Mesodermal cell (in vitro differentiated cells): ENCODE measurements at regions not wholly inside any gene's neighbourhood (a gene's known extent, or its start where the extent isn't known, plus 50 kb on each side); places are given as distances from the start of the nearest gene placed in this dataset.

ENCODE experiments used
- H3K27ac ChIP-seq: 2 replicates; pipeline ENCODE4 v1.7.0; 2013; ENCODE audit warnings: mild to moderate bottlenecking, low read depth, low read length, moderate library complexity; ENCODE audit not compliant: severe bottlenecking
- H3K36me3 ChIP-seq: 2 replicates; pipeline ENCODE4 v1.7.1; 2013; ENCODE audit warnings: mild to moderate bottlenecking, low read length, moderate library complexity; ENCODE audit not compliant: control insufficient read depth, insufficient read depth
- H3K4me1 ChIP-seq: one replicate; pipeline ENCODE4 v1.7.1; 2013; ENCODE audit warnings: mild to moderate bottlenecking, low read length; ENCODE audit not compliant: insufficient read depth, control insufficient read depth, poor library complexity, severe bottlenecking
- H3K4me3 ChIP-seq: 2 replicates; pipeline ENCODE4 v1.7.0; 2013; ENCODE audit warnings: low read length, control low read depth, mild to moderate bottlenecking; ENCODE audit not compliant: insufficient read depth, poor library complexity, severe bottlenecking; ENCODE audit errors: extremely low read depth
- H3K9me3 ChIP-seq: 2 replicates; pipeline ENCODE4 v1.7.1; 2013; ENCODE audit warnings: mild to moderate bottlenecking, low read length, moderate library complexity; ENCODE audit not compliant: control insufficient read depth
- WGBS, 2 experiments: methylation state at CpG; one replicate each; pipeline ENCODE4 v1.1.5; 2013; ENCODE audit warnings: missing lambda C conversion rate in 2 of 2; ENCODE audit not compliant: insufficient coverage in 2 of 2; 5-methylcytosine and 5-hydroxymethylcytosine counted together

- WGBS, 2 experiments, result no CpG with 5 or more reads among the region's 2 CpGs
- H3K4me3 ChIP-seq, result no peak overlapping the region
- peaks cover 29% of the 10 kb centered on the region for H3K4me1 ChIP-seq
- no peaks in the 10 kb centered on the region for H3K9me3 ChIP-seq
- H3K36me3 ChIP-seq, result no peaks in the 10 kb centered on the region
- no peak overlapping the region for H3K27ac ChIP-seq
Measured at GRCh38 chr12:92073094-92073493, 72.6 kb downstream of the BTG1 start.

- Histone ChIP-seq H3K9me3 (no peaks in the 10 kb centered on the region), H3K36me3 (no peaks in the 10 kb centered on the region), H3K4me1 (peaks cover 22% of the 10 kb centered on the region), H3K27ac (no peak overlapping the region), H3K4me3 (no peak overlapping the region)
- no CpG with 5 or more reads among the region's 1 CpG for WGBS, 2 experiments
Measured at GRCh38 chr12:92072112-92072511, 73.5 kb downstream of the BTG1 start.

GRCh38 chr12:92070864-92071445 is 74.7 kb downstream of the BTG1 start:
- Histone ChIP-seq H3K36me3 (no peaks in the 10 kb centered on the region), H3K27ac (no peak overlapping the region)
- WGBS, 2 experiments, result 80 to 83% methylated on average over 1 of the region's 6 CpGs

GRCh38 chr12:92070054-92070863 is 75.4 kb downstream of the BTG1 start:
- peaks cover 11% of the 10 kb centered on the region for H3K4me1 ChIP-seq
- no peaks in the 10 kb centered on the region for H3K36me3 ChIP-seq
- 89 to 91% methylated on average over 5 to 6 of the region's 8 CpGs for WGBS, 2 experiments
- H3K4me3 ChIP-seq, result no peak overlapping the region
- no peaks in the 10 kb centered on the region for H3K9me3 ChIP-seq
- H3K27ac ChIP-seq, result no peak overlapping the region

More at GRCh38 chr12:92070864-92071445, 74.7 kb downstream of the BTG1 start:
- Histone ChIP-seq H3K4me3 (no peak overlapping the region), H3K4me1 (peaks cover 12% of the 10 kb centered on the region), H3K9me3 (no peaks in the 10 kb centered on the region)

GRCh38 chr12:92068459-92068858 is 77.2 kb downstream of the BTG1 start:
- no peak overlapping the region for H3K4me3 ChIP-seq
- H3K9me3 ChIP-seq, result no peaks in the 10 kb centered on the region
- WGBS, 2 experiments, result no CpG with 5 or more reads among the region's 1 CpG
- H3K27ac ChIP-seq, result no peak overlapping the region
- H3K36me3 ChIP-seq, result no peaks in the 10 kb centered on the region
- peaks cover 5% of the 10 kb centered on the region for H3K4me1 ChIP-seq

- no peaks in the 10 kb centered on the region for H3K9me3 ChIP-seq
- H3K4me1 ChIP-seq, result peaks cover 5% of the 10 kb centered on the region
- no peak overlapping the region for H3K27ac ChIP-seq
- H3K36me3 ChIP-seq, result no peaks in the 10 kb centered on the region
- WGBS, 2 experiments, result 92 to 100% methylated on average over 1 to 2 of the region's 2 CpGs
- no peak overlapping the region for H3K4me3 ChIP-seq
Measured at GRCh38 chr12:92065639-92066038, 80.0 kb downstream of the BTG1 start.

GRCh38 chr12:92065018-92065499 is 80.6 kb downstream of the BTG1 start:
- H3K27ac ChIP-seq, result no peak overlapping the region
- no peaks in the 10 kb centered on the region for H3K9me3 ChIP-seq
- WGBS, 2 experiments, result 74 to 81% methylated on average over 5 of the region's 8 CpGs
- H3K36me3 ChIP-seq, result no peaks in the 10 kb centered on the region
- H3K4me1 ChIP-seq, result peaks cover 7% of the 10 kb centered on the region
- H3K4me3 ChIP-seq, result no peak overlapping the region

- 88 to 89% methylated on average over 1 of the region's 1 CpG for WGBS, 2 experiments
- Histone ChIP-seq H3K4me3 (no peak overlapping the region), H3K9me3 (no peaks in the 10 kb centered on the region), H3K27ac (no peak overlapping the region), H3K4me1 (peaks cover 12% of the 10 kb centered on the region), H3K36me3 (no peaks in the 10 kb centered on the region)
Measured at GRCh38 chr12:92064422-92064821, 81.2 kb downstream of the BTG1 start.

- H3K4me1 ChIP-seq, result peaks cover 12% of the 10 kb centered on the region
- no peak overlapping the region for H3K4me3 ChIP-seq
- no peaks in the 10 kb centered on the region for H3K36me3 ChIP-seq
- H3K27ac ChIP-seq, result no peak overlapping the region
- WGBS, 2 experiments, result 100% methylated on average over 1 of the region's 3 CpGs; no CpG with 5 or more reads in 1 of the 2 experiments
- H3K9me3 ChIP-seq, result no peaks in the 10 kb centered on the region
Measured at GRCh38 chr12:92063641-92064040, 82.0 kb downstream of the BTG1 start.

- Histone ChIP-seq H3K27ac (no peak overlapping the region), H3K4me1 (peaks cover 12% of the 10 kb centered on the region), H3K4me3 (no peak overlapping the region), H3K36me3 (no peaks in the 10 kb centered on the region), H3K9me3 (no peaks in the 10 kb centered on the region)
- WGBS, 2 experiments, result no CpG with 5 or more reads among the region's 6 CpGs
Measured at GRCh38 chr12:92062539-92063493, 82.8 kb downstream of the BTG1 start.
